Upper lobe of left lung (tissue), 4 donors: ENCODE measurements at regions not wholly inside any gene's neighbourhood (a gene's known extent, or its start where the extent isn't known, plus 50 kb on each side); places are given as distances from the start of the nearest gene placed in this dataset.

ENCODE experiments used
- EP300 ChIP-seq, 4 donors: sonication (generic); formaldehyde crosslinking; IDR thresholded peaks; one replicate each; pipeline ENCODE4 v1.5.1; 2017; ENCODE audit warnings: antibody characterized with exemption in 4 of 4, control low read depth in 2 of 4
- TF ChIP-seq, protein P1 (sequence below), 6 experiments: fragments of 450-650 bp in 4 of 6; fragments of 200-600 bp in 2 of 6; sonication (generic) in 2 of 6; IDR thresholded peaks; one replicate each; pipeline ENCODE4 v1.5.1; 2016 to 2019; ENCODE audit warnings: antibody characterized with exemption in 6 of 6

DNA sequence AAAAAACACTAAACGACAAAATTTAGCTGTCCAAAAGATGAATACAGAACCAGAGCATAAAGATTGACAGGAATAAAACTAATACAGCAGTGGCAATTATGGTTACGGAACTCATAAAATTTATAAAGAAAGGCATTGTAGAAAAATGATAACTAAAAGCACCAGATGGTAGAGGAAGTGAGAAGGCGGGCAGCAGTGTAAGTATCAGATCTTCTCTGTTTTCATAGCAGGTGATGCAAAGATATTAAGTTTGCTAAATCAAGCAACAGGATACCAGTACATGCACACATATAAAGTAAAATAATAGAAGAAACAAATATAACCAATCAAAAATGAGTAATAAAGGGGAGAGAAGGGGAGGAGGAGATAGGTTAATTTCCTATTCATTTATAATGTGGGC is 103.9 kb upstream of the MEX3C start:
- TF ChIP-seq EP300 (IDR thresholded peaks at IDR 0.05): no peak
- TF ChIP-seq, protein P1, sequence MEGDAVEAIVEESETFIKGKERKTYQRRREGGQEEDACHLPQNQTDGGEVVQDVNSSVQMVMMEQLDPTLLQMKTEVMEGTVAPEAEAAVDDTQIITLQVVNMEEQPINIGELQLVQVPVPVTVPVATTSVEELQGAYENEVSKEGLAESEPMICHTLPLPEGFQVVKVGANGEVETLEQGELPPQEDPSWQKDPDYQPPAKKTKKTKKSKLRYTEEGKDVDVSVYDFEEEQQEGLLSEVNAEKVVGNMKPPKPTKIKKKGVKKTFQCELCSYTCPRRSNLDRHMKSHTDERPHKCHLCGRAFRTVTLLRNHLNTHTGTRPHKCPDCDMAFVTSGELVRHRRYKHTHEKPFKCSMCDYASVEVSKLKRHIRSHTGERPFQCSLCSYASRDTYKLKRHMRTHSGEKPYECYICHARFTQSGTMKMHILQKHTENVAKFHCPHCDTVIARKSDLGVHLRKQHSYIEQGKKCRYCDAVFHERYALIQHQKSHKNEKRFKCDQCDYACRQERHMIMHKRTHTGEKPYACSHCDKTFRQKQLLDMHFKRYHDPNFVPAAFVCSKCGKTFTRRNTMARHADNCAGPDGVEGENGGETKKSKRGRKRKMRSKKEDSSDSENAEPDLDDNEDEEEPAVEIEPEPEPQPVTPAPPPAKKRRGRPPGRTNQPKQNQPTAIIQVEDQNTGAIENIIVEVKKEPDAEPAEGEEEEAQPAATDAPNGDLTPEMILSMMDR (IDR thresholded peaks at IDR 0.05): no peak
